Stomach (tissue), 8 donors: ENCODE measurements at regions not wholly inside any gene's neighbourhood (a gene's known extent, or its start where the extent isn't known, plus 50 kb on each side); places are given as distances from the start of the nearest gene placed in this dataset.
"Not testable (repeated sequence)": the region's sequence is repeated elsewhere in the genome, so short reads cannot be mapped to it uniquely, and the experiment has no call there.

Source experiments
- DNase-seq, 2 donors: peaks; one replicate each; pipeline versions ENCODE4 v3.0.0 to v3.0.0-alpha.2; 2013 to 2019
- H3K27ac ChIP-seq, 5 donors: fragments of 200-600 bp in 4 of 5; sonication (generic) in 4 of 5; one replicate each; pipeline ENCODE4 v1.5.1; 2013 to 2019; ENCODE audit warnings: mild to moderate bottlenecking in 1 of 5, moderate library complexity in 1 of 5
- H3K27me3 ChIP-seq, 3 donors: fragments of 200-600 bp; sonication (generic); one replicate each; pipeline ENCODE4 v1.5.1; 2017 to 2019; ENCODE audit warnings: mixed run types in 1 of 3
- H3K36me3 ChIP-seq, 4 donors: fragments of 200-600 bp; sonication (generic); 1 replicate in 3 of 4; 2 replicates in 1 of 4; pipeline ENCODE4 v1.5.1; 2016 to 2019
- H3K4me1 ChIP-seq, 4 donors: fragments of 200-600 bp; sonication (generic); one replicate each; pipeline ENCODE4 v1.5.1; 2016 to 2019
- H3K4me3 ChIP-seq, 4 donors: fragments of 200-600 bp; sonication (generic) in 3 of 4; one replicate each; pipeline ENCODE4 v1.5.1; 2016 to 2019; ENCODE audit warnings: mild to moderate bottlenecking in 1 of 4
- H3K9me3 ChIP-seq, 4 donors: fragments of 200-600 bp; sonication (generic); one replicate each; pipeline ENCODE4 v1.5.1; 2016 to 2019
- CTCF ChIP-seq, 7 experiments: fragments of 450-650 bp in 4 of 7; fragments of 200-600 bp in 3 of 7; sonication (generic) in 3 of 7; IDR thresholded peaks; one replicate each; pipeline ENCODE4 v1.5.1; 2016 to 2019; ENCODE audit warnings: antibody characterized with exemption in 7 of 7, control low read depth in 2 of 7, mild to moderate bottlenecking in 1 of 7
- EP300 ChIP-seq: sonication (generic); formaldehyde crosslinking; IDR thresholded peaks from one replicate; pipeline ENCODE4 v1.6.1; 2017; ENCODE audit warnings: antibody characterized with exemption
- POLR2A ChIP-seq, 4 donors: fragments of 450-650 bp; IDR thresholded peaks; one replicate each; pipeline ENCODE4 v1.6.1; 2016; ENCODE audit warnings: antibody characterized with exemption in 4 of 4, control low read depth in 2 of 4, mild to moderate bottlenecking in 1 of 4, moderate library complexity in 1 of 4
- POLR2AphosphoS5 ChIP-seq, 3 donors: sonication (generic); formaldehyde crosslinking; IDR thresholded peaks; one replicate each; pipeline ENCODE4 v1.6.1; 2016; ENCODE audit warnings: antibody characterized with exemption in 3 of 3
- WGBS, 5 donors: extraction: QIAGEN DNeasy Blood & Tissue Kit in 3 of 5; methylation state at CpG; one replicate each; pipeline versions ENCODE4 v1.1.5 to v1.1.7; 2013 to 2018; 5-methylcytosine and 5-hydroxymethylcytosine counted together
- intact Hi-C: fragments of 100-400 bp; cut with DNase I; formaldehyde crosslinking; loops from one replicate; pipeline ENCODE4 v1.15.1; 2023; ENCODE audit warnings: low total_unique reads
- donor health status: healthy with polysubstance abuse.
- donor health status: Bipolar disorder and iron deficiency.
- donor health status: healthy.

- H3K27ac ChIP-seq, result peak overlapping the region in 1 of 5 donors; percentile 38
- no peak for DNase-seq
- intact Hi-C loops, result no loop called here
- H3K36me3 ChIP-seq, result no peaks in the 10 kb centered on the region
- no peaks in the 10 kb centered on the region for H3K9me3 ChIP-seq
- peaks cover 0 to 21% (median 0%) of the 10 kb centered on the region in 3 donors for H3K27me3 ChIP-seq
- peaks cover 0 to 13% (median 2%) of the 10 kb centered on the region in 4 donors for H3K4me1 ChIP-seq
- TF ChIP-seq EP300 (no peak), POLR2AphosphoS5 (IDR thresholded peaks at IDR 0.05) (no peak)
- 77 to 90% (median 82%) methylated on average over 10 to 16 of the region's 16 CpGs for WGBS, 5 donors
- H3K4me3 ChIP-seq, result no peak overlapping the region
Measured at GRCh38 chr20:48374991-48375595, 452.7 kb downstream of the PREX1 start.

GRCh38 chr20:48374031-48374907 is 453.5 kb downstream of the PREX1 start:
- peak; percentile 33 to 87 for DNase-seq
- WGBS, 5 donors, result 29 to 46% (median 40%) methylated on average over 21 to 26 of the region's 26 CpGs
- peaks cover 0 to 21% (median 0%) of the 10 kb centered on the region in 3 donors for H3K27me3 ChIP-seq
- H3K9me3 ChIP-seq, H3K36me3 ChIP-seq, H3K4me3 ChIP-seq, intact Hi-C loops: not testable (repeated sequence)
- H3K4me1 ChIP-seq, result peaks cover 0 to 13% (median 5%) of the 10 kb centered on the region in 4 donors
- peak overlapping the region in 2 of 5 donors; percentile 38 to 43 for H3K27ac ChIP-seq
- TF ChIP-seq CTCF (IDR thresholded peaks at IDR 0.05), result peak in 1 of 7 experiments; percentile 11

- DNase-seq, result no peak
- intact Hi-C loops, result no loop called here
- peak overlapping the region in 1 of 5 donors; percentile 43 for H3K27ac ChIP-seq
- WGBS, 5 donors, result 83 to 90% (median 88%) methylated on average over 19 of the region's 19 CpGs
- H3K4me3 ChIP-seq, result no peak overlapping the region
- H3K9me3 ChIP-seq, result no peaks in the 10 kb centered on the region
- H3K36me3 ChIP-seq, result no peaks in the 10 kb centered on the region
- H3K4me1 ChIP-seq, result peaks cover 0 to 19% (median 8%) of the 10 kb centered on the region in 4 donors
- no peak for TF ChIP-seq CTCF (IDR thresholded peaks at IDR 0.05)
- no peak for TF ChIP-seq EP300
- no peak for TF ChIP-seq POLR2AphosphoS5 (IDR thresholded peaks at IDR 0.05)
- no peak for TF ChIP-seq POLR2A (IDR thresholded peaks at IDR 0.05)
- H3K27me3 ChIP-seq, result peaks cover 0 to 21% (median 0%) of the 10 kb centered on the region in 3 donors
Measured at GRCh38 chr20:48373555-48373934, 454.3 kb downstream of the PREX1 start.

- H3K27me3 ChIP-seq, result peaks cover 0 to 21% (median 0%) of the 10 kb centered on the region in 3 donors
- H3K4me3 ChIP-seq, H3K27ac ChIP-seq, H3K36me3 ChIP-seq, intact Hi-C loops, H3K9me3 ChIP-seq: not testable (repeated sequence)
- DNase-seq, result peak in 1 of 2 donors; percentile 81
- 60 to 72% (median 65%) methylated on average over 25 to 34 of the region's 35 CpGs for WGBS, 5 donors
- H3K4me1 ChIP-seq, result peaks cover 0 to 21% (median 8%) of the 10 kb centered on the region in 4 donors
Measured at GRCh38 chr20:48372851-48373554, 454.8 kb downstream of the PREX1 start.

GRCh38 chr20:48371211-48371610 is 456.6 kb downstream of the PREX1 start:
- 84 to 88% (median 85%) methylated on average over 4 of the region's 4 CpGs for WGBS, 5 donors
- intact Hi-C loops, result no loop called here
- H3K4me3 ChIP-seq, result no peak overlapping the region
- H3K27me3 ChIP-seq, result peaks cover 0 to 26% (median 0%) of the 10 kb centered on the region in 3 donors
- no peak for DNase-seq
- no peaks in the 10 kb centered on the region for H3K36me3 ChIP-seq
- H3K4me1 ChIP-seq, result peaks cover 0 to 30% (median 12%) of the 10 kb centered on the region in 4 donors
- no peak overlapping the region for H3K27ac ChIP-seq
- TF ChIP-seq POLR2A (IDR thresholded peaks at IDR 0.05) (no peak), POLR2AphosphoS5 (IDR thresholded peaks at IDR 0.05) (no peak), CTCF (IDR thresholded peaks at IDR 0.05) (no peak), EP300 (no peak)
- peaks cover 0 to 2% (median 0%) of the 10 kb centered on the region in 4 donors for H3K9me3 ChIP-seq
